ENCODE measurements at regions not wholly inside any gene's neighbourhood (a gene's known extent, or its start where the extent isn't known, plus 50 kb on each side); places are given as distances from the start of the nearest gene placed in this dataset.

GRCh38 chr4:176538217-176538925 lies 218.6 kb downstream of the SPCS3 start (continued):
- TF ChIP-seq ZNF143 (CRISPR knock-in tag; IDR thresholded peaks at IDR 0.05) (no peak), HOMEZ (CRISPR knock-in tag; IDR thresholded peaks at IDR 0.05; ENCODE audit: low read depth) (no peak)

- FAIRE-seq (no peak), ATAC-seq (no peak), DNase-seq (ENCODE audit: low spot score) (no peak)
- Histone ChIP-seq H3K4me3 (replicated peaks in 1 of 3; ENCODE audit: insufficient read depth in 1 of 3, low read depth in 2 of 3, low read length in 3 of 3) (no peak overlapping the region), H3K4me1 (ENCODE audit: insufficient read depth, low read length) (no peaks in the 10 kb centered on the region), H4K20me1 (ENCODE audit: insufficient read depth, low read length) (no peaks in the 10 kb centered on the region), H3K79me2 (ENCODE audit: insufficient read depth, low read length) (no peaks in the 10 kb centered on the region), H3K27ac (ENCODE audit: extremely low read length, insufficient read depth, low read length) (no peak overlapping the region), H3K9ac (ENCODE audit: insufficient read depth, low read depth, low read length) (no peak overlapping the region), H2AFZ (ENCODE audit: low read length) (no peak overlapping the region), H3K4me2 (ENCODE audit: low read depth, low read length) (no peak overlapping the region), H3K27me3 (ENCODE audit: control insufficient read depth in 1 of 2, insufficient read depth in 2 of 2, low read length in 2 of 2) (no peaks in the 10 kb centered on the region), H3K9me3 (ENCODE audit: low read length) (no peaks in the 10 kb centered on the region), H3K36me3 (replicated peaks in 1 of 2; ENCODE audit: control insufficient read depth in 1 of 2, insufficient read depth in 2 of 2, low read length in 2 of 2) (no peaks in the 10 kb centered on the region)
- POLR2A ChIA-PET: no interaction called here
- in situ Hi-C loops (cut with HindIII; ENCODE audit: extremely low pct_ligation_motif_present, low pct_unique_long_range_greater_than_20kb): no loop called here
- CTCF ChIA-PET (ENCODE audit: low intra/inter-chr PET ratio, low total read pairs): no interaction called here
- BruUV-seq (replicated peaks): no TSS peak
- TF ChIP-seq ZNF296 (CRISPR knock-in tag; conservative IDR thresholded peaks at IDR 0.05) (no peak), RNF2 (conservative IDR thresholded peaks at IDR 0.05; ENCODE audit: low read depth) (no peak), ZKSCAN5 (CRISPR knock-in tag; IDR thresholded peaks at IDR 0.05) (no peak), ZNF746 (CRISPR knock-in tag; IDR thresholded peaks at IDR 0.05) (no peak)
- TF ChIP-seq, protein P1, sequence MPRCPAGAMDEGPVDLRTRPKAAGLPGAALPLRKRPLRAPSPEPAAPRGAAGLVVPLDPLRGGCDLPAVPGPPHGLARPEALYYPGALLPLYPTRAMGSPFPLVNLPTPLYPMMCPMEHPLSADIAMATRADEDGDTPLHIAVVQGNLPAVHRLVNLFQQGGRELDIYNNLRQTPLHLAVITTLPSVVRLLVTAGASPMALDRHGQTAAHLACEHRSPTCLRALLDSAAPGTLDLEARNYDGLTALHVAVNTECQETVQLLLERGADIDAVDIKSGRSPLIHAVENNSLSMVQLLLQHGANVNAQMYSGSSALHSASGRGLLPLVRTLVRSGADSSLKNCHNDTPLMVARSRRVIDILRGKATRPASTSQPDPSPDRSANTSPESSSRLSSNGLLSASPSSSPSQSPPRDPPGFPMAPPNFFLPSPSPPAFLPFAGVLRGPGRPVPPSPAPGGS (CRISPR knock-in tag; IDR thresholded peaks at IDR 0.05): no peak
- TF ChIP-seq, protein P2, sequence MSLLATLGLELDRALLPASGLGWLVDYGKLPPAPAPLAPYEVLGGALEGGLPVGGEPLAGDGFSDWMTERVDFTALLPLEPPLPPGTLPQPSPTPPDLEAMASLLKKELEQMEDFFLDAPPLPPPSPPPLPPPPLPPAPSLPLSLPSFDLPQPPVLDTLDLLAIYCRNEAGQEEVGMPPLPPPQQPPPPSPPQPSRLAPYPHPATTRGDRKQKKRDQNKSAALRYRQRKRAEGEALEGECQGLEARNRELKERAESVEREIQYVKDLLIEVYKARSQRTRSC (CRISPR knock-in tag; IDR thresholded peaks at IDR 0.05; ENCODE audit: low read depth): no peak
- intact Hi-C loops (cut with micrococcal nuclease; ENCODE audit: unreplicated experiment): no loop called here
- 4% methylated on average over 2 of the region's 2 CpGs for WGBS (ENCODE audit: low lambda C conversion rate)
Measured at GRCh38 chr4:176539091-176539784, 219.5 kb downstream of the SPCS3 start.
